Activated CD8-positive, alpha-beta memory T cell treated with anti-CD3 and anti-CD28 coated beads, Interleukin-2, amount 10 ng/mL, durations not matched to agents 7 days and 5 days (primary cell): ENCODE measurements at regions not wholly inside any gene's neighbourhood (a gene's known extent, or its start where the extent isn't known, plus 50 kb on each side); places are given as distances from the start of the nearest gene placed in this dataset.

Experiments
- ATAC-seq: fragments of 150-1000 bp; cut with Tn5 transposase; one replicate; pipeline ENCODE4 v1.10.0; 2021; ENCODE audit warnings: moderate library complexity
- CTCF ChIA-PET: fragments of 350-600 bp; sonication (Branson Sonifier 250); formaldehyde crosslinking; loops from one replicate; lab custom pipeline; 2021; ENCODE audit warnings: antibody characterized with exemption; lab: Charles Lee
- DNase-seq: peaks from one replicate; pipeline ENCODE4 v3.0.0-alpha.2; 2020
- H3K27ac Mint-ChIP-seq: one replicate; pipeline ENCODE4 v1.8.0; 2021; ENCODE audit warnings: mild to moderate bottlenecking, mixed read lengths
- H3K27me3 Mint-ChIP-seq: one replicate; pipeline ENCODE4 v1.8.0; 2021; ENCODE audit warnings: mixed read lengths
- H3K36me3 Mint-ChIP-seq: one replicate; pipeline ENCODE4 v1.8.0; 2021; ENCODE audit warnings: mild to moderate bottlenecking, mixed read lengths
- H3K4me1 Mint-ChIP-seq: one replicate; pipeline ENCODE4 v1.8.0; 2021; ENCODE audit warnings: mixed read lengths
- H3K4me3 Mint-ChIP-seq: one replicate; pipeline ENCODE4 v1.8.0; 2021; ENCODE audit warnings: mild to moderate bottlenecking, moderate library complexity, mixed read lengths
- H3K9me3 Mint-ChIP-seq: one replicate; pipeline ENCODE4 v1.8.0; 2022; ENCODE audit warnings: low read depth, mixed read lengths

GRCh38 chr2:66895206-66895605 lies 460.3 kb downstream of the MEIS1 start:
- no peak overlapping the region for H3K27ac Mint-ChIP-seq
- no peaks in the 10 kb centered on the region for H3K4me1 Mint-ChIP-seq
- no peaks in the 10 kb centered on the region for H3K9me3 Mint-ChIP-seq
- CTCF ChIA-PET: no interaction called here
- H3K27me3 Mint-ChIP-seq: no peaks in the 10 kb centered on the region
- no peak overlapping the region for H3K4me3 Mint-ChIP-seq
- no peak for DNase-seq
- ATAC-seq: no peak
- H3K36me3 Mint-ChIP-seq: no peaks in the 10 kb centered on the region

- Mint-ChIP-seq H3K4me1 (no peaks in the 10 kb centered on the region), H3K9me3 (no peaks in the 10 kb centered on the region), H3K4me3 (no peak overlapping the region), H3K36me3 (no peaks in the 10 kb centered on the region), H3K27ac (no peak overlapping the region), H3K27me3 (no peaks in the 10 kb centered on the region)
- ATAC-seq: no peak
- CTCF ChIA-PET: no interaction called here
- DNase-seq: no peak
Measured at GRCh38 chr2:66896131-66896530, 461.2 kb downstream of the MEIS1 start.

GRCh38 chr2:66897181-66897580 lies 462.3 kb downstream of the MEIS1 start:
- Mint-ChIP-seq H3K9me3 (no peaks in the 10 kb centered on the region), H3K27me3 (no peaks in the 10 kb centered on the region), H3K4me1 (no peaks in the 10 kb centered on the region), H3K36me3 (no peaks in the 10 kb centered on the region), H3K4me3 (no peak overlapping the region), H3K27ac (no peak overlapping the region)
- no peak for DNase-seq
- ATAC-seq: no peak
- CTCF ChIA-PET: no interaction called here

- Mint-ChIP-seq H3K27me3 (no peaks in the 10 kb centered on the region), H3K36me3 (no peaks in the 10 kb centered on the region), H3K4me1 (no peaks in the 10 kb centered on the region), H3K4me3 (no peak overlapping the region), H3K27ac (no peak overlapping the region), H3K9me3 (no peaks in the 10 kb centered on the region)
- CTCF ChIA-PET: no interaction called here
- DNase-seq (no peak), ATAC-seq (no peak)
Measured at GRCh38 chr2:66897691-66898150, 462.8 kb downstream of the MEIS1 start.

DNA sequence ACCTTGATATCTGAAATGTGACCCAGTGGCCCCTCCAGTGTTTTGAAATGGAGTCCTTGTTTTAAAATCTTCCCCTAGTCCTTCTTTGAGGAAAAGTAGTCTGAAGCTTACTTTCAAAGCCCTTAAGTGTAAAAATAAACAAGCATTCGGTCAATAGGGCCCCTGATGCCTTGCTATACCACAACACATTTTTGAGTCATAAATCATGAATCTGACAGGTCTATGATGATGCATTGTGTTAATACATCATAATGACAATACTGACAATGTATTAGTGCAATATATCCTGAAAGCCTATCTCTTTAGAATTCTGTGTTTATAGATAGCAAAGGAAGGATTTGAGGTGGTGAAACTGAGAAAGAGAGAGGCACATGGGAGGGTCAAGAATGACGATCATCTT lies 464.2 kb downstream of the MEIS1 start:
- H3K27me3 Mint-ChIP-seq: no peaks in the 10 kb centered on the region
- no peak overlapping the region for H3K27ac Mint-ChIP-seq
- DNase-seq (no peak), ATAC-seq (no peak)
- no peaks in the 10 kb centered on the region for H3K9me3 Mint-ChIP-seq
- no peaks in the 10 kb centered on the region for H3K36me3 Mint-ChIP-seq
- no peak overlapping the region for H3K4me3 Mint-ChIP-seq
- CTCF ChIA-PET: no interaction called here
- no peaks in the 10 kb centered on the region for H3K4me1 Mint-ChIP-seq

- no peak overlapping the region for H3K27ac Mint-ChIP-seq
- DNase-seq (no peak), ATAC-seq (no peak)
- CTCF ChIA-PET: no interaction called here
- no peaks in the 10 kb centered on the region for H3K4me1 Mint-ChIP-seq
- no peaks in the 10 kb centered on the region for H3K9me3 Mint-ChIP-seq
- no peak overlapping the region for H3K4me3 Mint-ChIP-seq
- no peaks in the 10 kb centered on the region for H3K36me3 Mint-ChIP-seq
- no peaks in the 10 kb centered on the region for H3K27me3 Mint-ChIP-seq
Measured at GRCh38 chr2:66899648-66900047, 464.7 kb downstream of the MEIS1 start.

- Mint-ChIP-seq H3K4me1 (no peaks in the 10 kb centered on the region), H3K27ac (no peak overlapping the region), H3K27me3 (no peaks in the 10 kb centered on the region), H3K36me3 (no peaks in the 10 kb centered on the region), H3K4me3 (no peak overlapping the region), H3K9me3 (peaks cover 5% of the 10 kb centered on the region)
- DNase-seq (no peak), ATAC-seq (no peak)
- CTCF ChIA-PET: no interaction called here
Measured at GRCh38 chr2:66901344-66901743, 466.4 kb downstream of the MEIS1 start.

DNA sequence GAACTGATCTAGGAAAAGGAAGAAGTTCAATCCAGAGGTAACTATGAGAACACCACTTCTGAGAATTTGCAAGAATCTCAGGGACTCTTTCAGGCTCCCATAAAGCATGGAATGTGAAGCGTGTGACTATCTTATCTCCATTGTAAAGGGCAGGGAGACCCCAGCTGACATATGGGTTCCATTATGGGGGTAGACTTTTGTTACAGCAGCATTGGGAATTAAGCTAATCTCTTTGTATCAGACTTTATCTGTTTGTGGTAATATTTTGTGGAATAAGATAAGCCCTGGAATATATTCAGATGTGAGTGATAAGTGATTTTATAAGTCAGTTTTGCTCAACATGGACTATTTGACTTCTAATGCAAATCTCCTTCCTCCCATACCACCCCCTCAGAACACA lies 468.3 kb downstream of the MEIS1 start:
- no peak for ATAC-seq
- no peaks in the 10 kb centered on the region for H3K36me3 Mint-ChIP-seq
- H3K4me1 Mint-ChIP-seq: no peaks in the 10 kb centered on the region
- H3K27me3 Mint-ChIP-seq: no peaks in the 10 kb centered on the region
- CTCF ChIA-PET: no interaction called here
- peaks cover 5% of the 10 kb centered on the region for H3K9me3 Mint-ChIP-seq
- no peak overlapping the region for H3K4me3 Mint-ChIP-seq
- no peak for DNase-seq
- no peak overlapping the region for H3K27ac Mint-ChIP-seq

DNA sequence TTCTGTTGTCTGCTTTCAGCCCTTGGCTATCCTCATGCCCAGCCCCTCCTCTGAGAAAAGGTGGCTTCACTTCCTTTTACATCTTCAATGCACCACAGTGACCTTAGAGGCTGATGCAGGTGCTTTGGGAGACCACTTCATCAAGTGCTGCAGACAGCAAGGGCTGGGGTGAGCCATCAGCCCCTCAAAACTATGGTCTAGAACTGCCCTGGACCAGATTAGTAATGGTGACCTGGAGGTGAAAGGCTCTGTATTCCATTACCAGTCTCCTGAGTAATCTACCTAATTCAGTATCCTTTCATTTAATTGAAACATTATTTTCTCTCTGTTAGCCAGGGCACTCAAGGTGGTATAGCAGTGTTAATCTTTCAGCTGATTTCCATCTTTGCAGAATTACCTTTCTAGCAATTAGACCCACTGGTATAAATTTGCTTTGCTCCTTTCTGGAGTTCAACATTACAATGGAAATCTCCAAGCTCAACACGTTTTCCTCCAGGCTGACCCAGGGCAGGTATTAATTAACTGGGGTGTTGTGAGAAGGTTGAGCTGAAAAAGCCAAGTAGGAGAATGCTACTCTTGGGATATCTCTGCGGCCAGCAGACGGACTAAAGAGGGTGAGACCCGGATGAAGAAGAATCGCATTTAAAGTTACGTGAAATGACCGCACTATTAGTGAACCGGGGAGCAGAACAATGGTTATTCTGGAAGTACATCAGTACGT lies 469.0 kb downstream of the MEIS1 start:
- no peak overlapping the region for H3K4me3 Mint-ChIP-seq
- no peaks in the 10 kb centered on the region for H3K36me3 Mint-ChIP-seq
- no peaks in the 10 kb centered on the region for H3K27me3 Mint-ChIP-seq
- CTCF ChIA-PET: no interaction called here
- H3K27ac Mint-ChIP-seq: no peak overlapping the region
- H3K9me3 Mint-ChIP-seq: peaks cover 5% of the 10 kb centered on the region
- H3K4me1 Mint-ChIP-seq: no peaks in the 10 kb centered on the region
- DNase-seq: no peak
- ATAC-seq: no peak

- no peaks in the 10 kb centered on the region for H3K27me3 Mint-ChIP-seq
- H3K4me3 Mint-ChIP-seq: no peak overlapping the region
- no peak overlapping the region for H3K27ac Mint-ChIP-seq
- ATAC-seq (no peak), DNase-seq (no peak)
- H3K9me3 Mint-ChIP-seq: peaks cover 5% of the 10 kb centered on the region
- CTCF ChIA-PET: no interaction called here
- no peaks in the 10 kb centered on the region for H3K4me1 Mint-ChIP-seq
- no peaks in the 10 kb centered on the region for H3K36me3 Mint-ChIP-seq
Measured at GRCh38 chr2:66915237-66915636, 480.3 kb downstream of the MEIS1 start.

- Mint-ChIP-seq H3K36me3 (no peaks in the 10 kb centered on the region), H3K27me3 (no peaks in the 10 kb centered on the region), H3K27ac (no peak overlapping the region), H3K4me1 (no peaks in the 10 kb centered on the region), H3K4me3 (no peak overlapping the region), H3K9me3 (peaks cover 3% of the 10 kb centered on the region)
- CTCF ChIA-PET: no interaction called here
- no peak for ATAC-seq
- no peak for DNase-seq
Measured at GRCh38 chr2:66919286-66919685, 477.8 kb upstream of the ETAA1 start.

DNA sequence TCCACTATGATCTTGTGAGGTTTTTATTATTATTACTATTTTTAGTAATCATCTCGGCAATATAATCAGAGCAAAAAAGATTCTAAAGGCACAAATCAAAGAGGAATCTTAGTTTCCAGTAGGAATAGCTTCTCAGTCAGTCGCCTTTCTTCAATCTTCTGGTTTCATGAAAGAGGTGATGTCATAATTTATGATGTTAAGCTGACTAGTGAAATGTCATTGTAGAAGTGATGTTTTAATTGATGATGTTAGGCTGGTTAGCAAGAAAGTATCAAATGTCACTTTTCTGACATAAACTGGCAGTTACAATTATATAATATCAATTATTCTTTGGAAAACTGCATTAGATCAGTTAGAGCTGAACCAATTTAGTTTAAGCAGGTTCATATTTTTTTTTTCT lies 476.7 kb upstream of the ETAA1 start:
- no peak for DNase-seq
- no peak overlapping the region for H3K27ac Mint-ChIP-seq
- no peak overlapping the region for H3K4me3 Mint-ChIP-seq
- no peaks in the 10 kb centered on the region for H3K36me3 Mint-ChIP-seq
- H3K27me3 Mint-ChIP-seq: no peaks in the 10 kb centered on the region
- no peaks in the 10 kb centered on the region for H3K4me1 Mint-ChIP-seq
- no peak for ATAC-seq
- peaks cover 3% of the 10 kb centered on the region for H3K9me3 Mint-ChIP-seq
- CTCF ChIA-PET: no interaction called here

DNA sequence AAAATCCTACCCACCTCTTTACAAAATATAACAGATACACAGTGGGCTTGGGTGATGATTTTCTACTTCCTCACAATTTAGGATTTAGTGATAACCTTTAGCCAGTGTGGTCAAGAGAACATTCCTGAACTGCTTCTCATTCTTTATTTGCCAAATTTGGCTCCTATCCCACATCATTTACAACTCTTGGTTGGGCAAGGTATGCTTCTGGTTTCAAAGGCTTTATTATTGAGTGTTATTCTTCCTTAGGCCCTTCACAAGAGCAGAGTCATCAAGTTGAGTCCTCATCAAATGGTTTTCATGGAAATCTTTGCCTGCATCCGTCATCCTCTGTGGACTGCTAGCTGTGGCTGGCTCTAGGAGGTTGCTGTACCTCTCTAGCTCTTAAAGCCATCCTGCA lies 472.0 kb upstream of the ETAA1 start:
- H3K9me3 Mint-ChIP-seq: no peaks in the 10 kb centered on the region

GRCh38 chr2:66926594-66927112 lies 470.5 kb upstream of the ETAA1 start:
- CTCF ChIA-PET: no interaction called here
- no peak for ATAC-seq
- H3K9me3 Mint-ChIP-seq: peaks cover under 1% of the 10 kb centered on the region
- no peaks in the 10 kb centered on the region for H3K27me3 Mint-ChIP-seq
- H3K4me1 Mint-ChIP-seq: no peaks in the 10 kb centered on the region
- H3K27ac Mint-ChIP-seq: no peak overlapping the region
- no peaks in the 10 kb centered on the region for H3K36me3 Mint-ChIP-seq
- H3K4me3 Mint-ChIP-seq: no peak overlapping the region
- DNase-seq: no peak

More for the DNA sequence above, 472.0 kb upstream of the ETAA1 start:
- CTCF ChIA-PET: no interaction called here
- H3K27ac Mint-ChIP-seq: no peak overlapping the region
- H3K4me1 Mint-ChIP-seq: no peaks in the 10 kb centered on the region
- H3K27me3 Mint-ChIP-seq: no peaks in the 10 kb centered on the region
- no peak for ATAC-seq
- no peak for DNase-seq
- no peaks in the 10 kb centered on the region for H3K36me3 Mint-ChIP-seq
- no peak overlapping the region for H3K4me3 Mint-ChIP-seq
